ENCODE measurements at regions not wholly inside any gene's neighbourhood (a gene's known extent, or its start where the extent isn't known, plus 50 kb on each side); places are given as distances from the start of the nearest gene placed in this dataset.

DNA sequence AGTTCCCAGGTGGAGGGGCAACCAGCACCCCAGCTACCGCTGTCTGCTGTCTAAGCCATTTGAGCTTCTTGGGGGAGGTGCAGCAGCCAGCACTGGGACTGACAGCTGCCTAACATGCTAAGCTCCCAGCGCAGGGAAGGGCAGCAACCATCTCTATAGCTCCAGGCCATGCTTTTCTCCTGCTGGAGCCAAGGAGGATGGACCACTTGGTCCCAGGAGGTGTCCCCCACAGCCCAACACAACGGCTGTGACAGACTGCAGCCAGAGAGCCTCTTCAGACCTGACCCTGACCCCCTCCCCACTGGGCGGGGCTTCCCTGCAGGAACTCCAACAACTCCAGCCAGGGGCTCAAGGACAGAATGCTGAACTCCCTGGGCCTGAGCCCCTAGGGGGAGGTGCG is 370.6 kb upstream of the REG3G start:
- peaks cover 21% of the 10 kb centered on the region for H3K9me3 Mint-ChIP-seq (ENCODE audit: unreplicated experiment)
- no peak overlapping the region for H3K27ac Mint-ChIP-seq (ENCODE audit: unreplicated experiment)

DNA sequence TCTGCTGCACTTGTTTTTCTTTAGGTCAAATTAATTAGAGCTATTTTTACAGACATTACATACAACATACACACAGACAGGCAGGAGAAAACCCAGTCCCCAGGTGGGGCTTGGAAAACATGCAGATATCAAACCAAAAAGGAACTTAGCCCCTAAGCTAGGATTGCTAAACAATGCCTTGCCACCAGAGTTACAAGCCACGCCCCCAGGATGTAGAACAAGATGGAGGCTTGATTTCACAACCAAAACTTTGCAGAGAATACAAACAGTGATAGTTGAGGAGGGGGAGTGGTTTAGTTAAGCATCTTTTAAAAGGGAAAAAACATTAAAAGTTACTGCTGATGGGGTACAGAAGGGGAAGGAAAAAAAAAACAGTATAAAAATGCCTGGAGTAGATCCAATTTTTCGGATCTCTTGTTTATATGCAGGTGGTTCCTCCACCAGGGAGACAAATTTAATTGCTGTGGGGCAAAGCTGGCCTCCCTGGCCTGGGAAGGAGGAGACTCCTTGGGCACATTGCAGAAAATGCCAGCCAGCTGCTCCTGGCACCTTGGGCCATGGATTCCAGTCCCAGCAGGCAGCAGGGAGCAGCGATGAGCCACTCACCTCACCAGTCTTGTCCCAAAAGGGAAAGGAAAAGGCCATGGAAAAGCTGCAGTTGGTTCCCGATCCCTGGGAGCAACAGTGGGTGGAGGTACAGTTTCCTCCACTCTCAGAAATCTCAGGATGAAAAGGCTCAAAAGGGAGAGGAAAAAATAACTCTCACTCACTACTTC is 348.4 kb upstream of the REG3G start:
- TF ChIP-seq, protein P1, sequence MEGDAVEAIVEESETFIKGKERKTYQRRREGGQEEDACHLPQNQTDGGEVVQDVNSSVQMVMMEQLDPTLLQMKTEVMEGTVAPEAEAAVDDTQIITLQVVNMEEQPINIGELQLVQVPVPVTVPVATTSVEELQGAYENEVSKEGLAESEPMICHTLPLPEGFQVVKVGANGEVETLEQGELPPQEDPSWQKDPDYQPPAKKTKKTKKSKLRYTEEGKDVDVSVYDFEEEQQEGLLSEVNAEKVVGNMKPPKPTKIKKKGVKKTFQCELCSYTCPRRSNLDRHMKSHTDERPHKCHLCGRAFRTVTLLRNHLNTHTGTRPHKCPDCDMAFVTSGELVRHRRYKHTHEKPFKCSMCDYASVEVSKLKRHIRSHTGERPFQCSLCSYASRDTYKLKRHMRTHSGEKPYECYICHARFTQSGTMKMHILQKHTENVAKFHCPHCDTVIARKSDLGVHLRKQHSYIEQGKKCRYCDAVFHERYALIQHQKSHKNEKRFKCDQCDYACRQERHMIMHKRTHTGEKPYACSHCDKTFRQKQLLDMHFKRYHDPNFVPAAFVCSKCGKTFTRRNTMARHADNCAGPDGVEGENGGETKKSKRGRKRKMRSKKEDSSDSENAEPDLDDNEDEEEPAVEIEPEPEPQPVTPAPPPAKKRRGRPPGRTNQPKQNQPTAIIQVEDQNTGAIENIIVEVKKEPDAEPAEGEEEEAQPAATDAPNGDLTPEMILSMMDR (IDR thresholded peaks at IDR 0.05): no peak
- Mint-ChIP-seq H3K27ac (ENCODE audit: unreplicated experiment) (no peak overlapping the region), H3K27me3 (ENCODE audit: unreplicated experiment) (no peaks in the 10 kb centered on the region)

More for the DNA sequence above, 370.6 kb upstream of the REG3G start:
- no peaks in the 10 kb centered on the region for H3K4me1 Mint-ChIP-seq (ENCODE audit: unreplicated experiment)
- no peaks in the 10 kb centered on the region for H3K27me3 Mint-ChIP-seq (ENCODE audit: unreplicated experiment)
- TF ChIP-seq, protein P1 (IDR thresholded peaks at IDR 0.05): no peak
- no peak overlapping the region for H3K4me3 Mint-ChIP-seq (ENCODE audit: unreplicated experiment)
- H3K36me3 Mint-ChIP-seq (ENCODE audit: unreplicated experiment): no peaks in the 10 kb centered on the region
- DNase-seq (ENCODE audit: extremely low spot score, unreplicated experiment): no peak

DNA sequence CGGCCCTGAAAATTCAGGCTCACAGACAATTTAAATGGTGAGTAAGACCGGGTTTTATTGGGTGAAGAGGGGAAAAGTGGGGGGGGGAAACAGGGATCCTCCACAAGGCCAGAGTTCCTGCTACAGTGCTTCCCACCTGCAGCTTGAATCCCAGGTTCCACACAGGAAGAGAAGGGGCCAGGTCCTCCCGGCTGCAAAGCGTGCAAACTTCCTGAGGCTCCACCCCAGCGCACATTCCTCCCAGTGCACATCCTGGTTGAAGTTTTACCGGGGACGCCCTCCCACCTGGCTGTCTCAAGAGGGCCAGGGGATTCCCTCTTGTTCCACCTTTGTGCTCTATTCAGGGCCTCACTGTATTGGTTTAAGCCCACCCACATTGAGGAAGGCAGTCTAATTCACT is 347.7 kb upstream of the REG3G start:
- Mint-ChIP-seq H3K27ac (ENCODE audit: unreplicated experiment) (no peak overlapping the region), H3K27me3 (ENCODE audit: unreplicated experiment) (no peaks in the 10 kb centered on the region), H3K4me1 (ENCODE audit: unreplicated experiment) (no peaks in the 10 kb centered on the region), H3K9me3 (ENCODE audit: unreplicated experiment) (no peaks in the 10 kb centered on the region), H3K4me3 (ENCODE audit: unreplicated experiment) (no peak overlapping the region), H3K36me3 (ENCODE audit: unreplicated experiment) (no peaks in the 10 kb centered on the region)
- TF ChIP-seq, protein P1 (IDR thresholded peaks at IDR 0.05): no peak
- DNase-seq (ENCODE audit: extremely low spot score, unreplicated experiment): no peak

More for the DNA sequence above, 348.4 kb upstream of the REG3G start:
- Mint-ChIP-seq H3K36me3 (ENCODE audit: unreplicated experiment) (no peaks in the 10 kb centered on the region), H3K4me1 (ENCODE audit: unreplicated experiment) (no peaks in the 10 kb centered on the region), H3K4me3 (ENCODE audit: unreplicated experiment) (no peak overlapping the region), H3K9me3 (ENCODE audit: unreplicated experiment) (no peaks in the 10 kb centered on the region)
- no peak for DNase-seq (ENCODE audit: extremely low spot score, unreplicated experiment)

DNA sequence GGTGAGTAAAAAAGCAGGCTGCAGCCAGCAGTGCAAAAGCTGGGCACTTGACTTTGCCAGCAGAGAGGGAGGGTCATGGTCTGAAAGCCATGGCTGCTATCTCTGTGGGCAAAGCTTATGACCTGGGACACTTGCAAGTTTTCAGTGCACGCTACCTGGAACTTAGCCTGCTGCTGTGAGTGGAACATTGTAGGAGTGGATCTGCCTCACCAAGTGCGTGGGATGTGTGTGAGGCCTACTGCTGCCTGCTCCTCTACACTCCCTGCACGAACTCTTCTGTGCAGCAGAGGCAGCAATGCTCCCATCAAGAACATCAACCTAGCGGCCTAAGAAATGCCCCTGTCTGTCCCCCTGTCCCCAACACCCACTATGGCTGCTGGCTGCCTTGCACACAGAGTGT is 344.1 kb upstream of the REG3G start:
- Mint-ChIP-seq H3K4me1 (ENCODE audit: unreplicated experiment) (no peaks in the 10 kb centered on the region), H3K4me3 (ENCODE audit: unreplicated experiment) (no peak overlapping the region), H3K27ac (ENCODE audit: unreplicated experiment) (no peak overlapping the region), H3K27me3 (ENCODE audit: unreplicated experiment) (no peaks in the 10 kb centered on the region), H3K36me3 (ENCODE audit: unreplicated experiment) (no peaks in the 10 kb centered on the region), H3K9me3 (ENCODE audit: unreplicated experiment) (peaks cover 8% of the 10 kb centered on the region)
- TF ChIP-seq, protein P1 (IDR thresholded peaks at IDR 0.05): no peak
- DNase-seq (ENCODE audit: extremely low spot score, unreplicated experiment): no peak

DNA sequence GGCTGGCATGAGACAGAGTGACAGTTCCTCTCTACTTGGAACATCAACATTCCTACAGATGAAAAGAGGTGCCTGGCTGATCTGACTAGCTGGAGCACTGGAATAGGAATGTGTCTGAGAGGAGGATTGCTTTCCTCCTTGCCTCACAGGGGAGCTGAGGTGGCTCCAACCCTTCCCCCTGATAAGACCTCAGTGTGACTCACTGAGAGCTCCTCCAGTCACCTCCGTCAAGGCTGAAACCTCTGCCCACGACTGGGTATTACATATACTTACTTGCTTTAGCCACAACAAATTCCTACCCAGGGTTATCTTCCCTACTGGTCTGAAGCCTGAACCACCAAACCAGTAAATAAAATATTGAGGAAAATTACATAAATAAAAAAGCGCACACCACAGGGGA is 342.7 kb upstream of the REG3G start:
- Mint-ChIP-seq H3K9me3 (ENCODE audit: unreplicated experiment) (peaks cover 8% of the 10 kb centered on the region), H3K27ac (ENCODE audit: unreplicated experiment) (no peak overlapping the region), H3K4me1 (ENCODE audit: unreplicated experiment) (no peaks in the 10 kb centered on the region), H3K27me3 (ENCODE audit: unreplicated experiment) (no peaks in the 10 kb centered on the region), H3K4me3 (ENCODE audit: unreplicated experiment) (no peak overlapping the region), H3K36me3 (ENCODE audit: unreplicated experiment) (no peaks in the 10 kb centered on the region)
- TF ChIP-seq, protein P1 (IDR thresholded peaks at IDR 0.05): no peak
- no peak for DNase-seq (ENCODE audit: extremely low spot score, unreplicated experiment)
